BLaER1 treated with 17β-estradiol and CSF1 and Interleukin-3, amounts not matched to agents 10 nM and 100 nM (cell line): ENCODE measurements at regions not wholly inside any gene's neighbourhood (a gene's known extent, or its start where the extent isn't known, plus 50 kb on each side); places are given as distances from the start of the nearest gene placed in this dataset.
"Not testable (repeated sequence)": the region's sequence is repeated elsewhere in the genome, so short reads cannot be mapped to it uniquely, and the experiment has no call there.

Source experiments
- H3K27ac ChIP-seq, 11 experiments: shearing (Covaris generic); formaldehyde crosslinking; 2 replicates each; pipeline ENCODE4 v1.8.1; 2022
- H3K27me3 ChIP-seq, 11 experiments: shearing (Covaris generic); formaldehyde crosslinking; 2 replicates each; pipeline ENCODE4 v1.8.1; 2022
- H3K36me3 ChIP-seq, 11 experiments: shearing (Covaris generic); formaldehyde crosslinking; 2 replicates each; pipeline ENCODE4 v1.8.1; 2022
- H3K4me1 ChIP-seq, 10 experiments: shearing (Covaris generic); formaldehyde crosslinking; 2 replicates each; pipeline ENCODE4 v1.8.1; 2022
- H3K4me2 ChIP-seq, 11 experiments: shearing (Covaris generic); formaldehyde crosslinking; 2 replicates each; pipeline ENCODE4 v1.8.1; 2022
- H3K4me3 ChIP-seq, 10 experiments: shearing (Covaris generic); formaldehyde crosslinking; 2 replicates each; pipeline ENCODE4 v1.8.1; 2022
- H3K9ac ChIP-seq, 11 experiments: shearing (Covaris generic); formaldehyde crosslinking; 2 replicates each; pipeline ENCODE4 v1.8.1; 2022
- H3K9me3 ChIP-seq, 11 experiments: shearing (Covaris generic); formaldehyde crosslinking; replicated peaks in 1 of 11; 2 replicates each; pipeline ENCODE4 v1.8.1; 2022
- H4K20me1 ChIP-seq, 11 experiments: shearing (Covaris generic); formaldehyde crosslinking; 2 replicates each; pipeline ENCODE4 v1.8.1; 2022
- Cebpa-rat ChIP-seq, 11 experiments: shearing (Covaris generic); IDR thresholded peaks; 2 replicates each; pipeline ENCODE4 v1.8.1; 2022

DNA sequence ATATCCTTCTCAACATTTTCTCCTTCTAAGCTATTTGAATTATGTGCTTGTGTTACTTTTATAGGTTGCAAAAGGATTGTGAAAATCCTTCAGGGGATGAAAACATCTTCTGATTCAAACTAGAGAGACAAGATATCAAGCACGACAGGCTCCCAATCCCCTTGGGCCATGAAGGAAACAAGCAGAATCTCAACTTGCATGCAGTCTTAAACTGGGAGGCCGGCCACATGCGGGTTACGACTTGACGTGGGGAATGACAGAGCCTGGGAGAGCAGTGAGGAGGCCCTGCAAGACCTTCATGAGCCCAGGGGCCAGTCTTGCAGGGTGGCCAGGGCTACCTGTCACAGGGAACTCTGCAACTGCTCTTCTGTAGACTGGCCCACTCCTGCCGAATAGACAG is 94.4 kb downstream of the SCN11A start:
- H3K4me3 ChIP-seq: no peak overlapping the region
- H3K4me2 ChIP-seq: 0 out of 22 replicates have a peak overlapping the region, but pooled peaks of 2 of the 11 experiments have one; percentile 6 to 8
- TF ChIP-seq Cebpa-rat (IDR thresholded peaks at IDR 0.05): no peak
- peaks cover 3 to 9% (median 5%) of the 10 kb centered on the region in 10 experiments; a peak in 10 of 20 replicates for H3K4me1 ChIP-seq
- H4K20me1 ChIP-seq: no peaks in the 10 kb centered on the region
- H3K27ac ChIP-seq: no peak overlapping the region
- H3K9me3 ChIP-seq: no peaks in the 10 kb centered on the region
- no peaks in the 10 kb centered on the region for H3K36me3 ChIP-seq
- no peak overlapping the region for H3K9ac ChIP-seq
- H3K27me3 ChIP-seq: no peaks in the 10 kb centered on the region

DNA sequence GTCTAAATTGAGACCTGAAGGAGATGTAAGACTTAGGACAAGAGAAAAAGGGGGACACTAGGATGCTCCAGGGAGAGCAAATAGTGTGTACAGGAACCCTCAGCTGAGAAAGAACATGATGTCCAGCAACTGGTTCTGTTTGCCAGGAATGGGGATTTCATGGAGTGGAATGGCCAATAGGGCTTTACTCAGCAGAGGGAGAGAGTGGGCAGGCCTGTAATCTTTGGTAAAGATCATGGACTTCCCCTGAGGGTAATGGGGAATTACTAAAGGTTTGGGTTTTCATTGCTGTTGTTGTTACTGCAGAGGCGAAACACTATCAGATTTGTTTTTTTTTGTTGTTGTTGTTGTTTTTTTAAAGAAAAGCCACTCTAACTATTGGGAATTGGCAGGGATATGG is 99.0 kb downstream of the SCN11A start:
- no peak overlapping the region for H3K9ac ChIP-seq
- no peaks in the 10 kb centered on the region for H4K20me1 ChIP-seq
- no peaks in the 10 kb centered on the region for H3K27me3 ChIP-seq
- peaks cover 0 to 8% (median 4%) of the 10 kb centered on the region in 11 experiments; a peak in 4 of 22 replicates for H3K9me3 ChIP-seq
- H3K4me1 ChIP-seq: peaks cover 0 to 1% (median 0%) of the 10 kb centered on the region in 10 experiments; a peak in 5 of 20 replicates
- H3K36me3 ChIP-seq: no peaks in the 10 kb centered on the region
- H3K27ac ChIP-seq: no peak overlapping the region
- TF ChIP-seq Cebpa-rat (IDR thresholded peaks at IDR 0.05): no peak
- H3K4me3 ChIP-seq: no peak overlapping the region
- H3K4me2 ChIP-seq: no peak overlapping the region

DNA sequence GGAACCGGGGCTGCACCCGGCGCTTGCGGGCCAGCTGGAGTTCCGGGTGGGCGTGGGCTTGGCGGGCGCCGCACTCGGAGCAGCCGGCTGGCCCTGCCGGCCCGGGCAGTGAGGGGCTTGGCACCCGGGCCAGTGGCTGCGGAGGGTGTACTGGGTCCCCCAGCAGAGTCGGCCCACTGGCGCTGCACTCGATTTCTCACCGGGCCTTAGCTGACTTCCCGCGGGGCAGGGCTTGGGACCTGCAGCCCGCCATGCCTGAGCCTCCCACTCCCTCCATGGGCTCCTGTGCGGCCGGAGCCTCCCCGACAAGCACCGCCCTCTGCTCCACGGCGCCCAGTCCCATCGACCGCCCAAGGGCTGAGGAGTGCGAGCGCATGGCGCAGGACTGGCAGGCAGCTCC is 100.6 kb downstream of the SCN11A start:
- H4K20me1 ChIP-seq, H3K27me3 ChIP-seq: not testable (repeated sequence)

DNA sequence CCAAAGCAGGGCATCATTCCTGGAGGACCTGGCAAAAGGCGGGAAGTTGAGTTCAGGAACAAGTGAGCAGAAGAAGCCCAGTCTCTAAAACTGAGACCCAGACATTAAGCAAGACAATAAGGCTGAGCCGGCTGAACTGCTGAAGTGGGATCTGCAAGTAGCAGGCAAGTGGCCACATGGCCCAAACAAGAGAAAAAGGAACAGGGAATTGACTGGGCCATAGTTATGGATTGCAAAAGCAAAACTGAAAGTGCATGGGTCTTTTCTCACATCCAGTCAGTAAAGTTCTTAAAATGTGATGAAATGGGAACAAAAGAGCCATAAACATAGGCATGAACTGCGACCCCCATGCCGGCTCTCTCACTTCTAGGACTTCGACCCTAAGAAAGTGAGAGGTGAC is 101.2 kb downstream of the SCN11A start:
- no peaks in the 10 kb centered on the region for H3K4me1 ChIP-seq
- no peaks in the 10 kb centered on the region for H3K36me3 ChIP-seq
- H3K9ac ChIP-seq: no peak overlapping the region
- no peak overlapping the region for H3K4me2 ChIP-seq
- H3K9me3 ChIP-seq: peaks cover 0 to 8% (median 4%) of the 10 kb centered on the region in 11 experiments; a peak in 4 of 22 replicates
- no peak for TF ChIP-seq Cebpa-rat (IDR thresholded peaks at IDR 0.05)
- no peak overlapping the region for H3K27ac ChIP-seq
- no peaks in the 10 kb centered on the region for H4K20me1 ChIP-seq
- no peak overlapping the region for H3K4me3 ChIP-seq
- no peaks in the 10 kb centered on the region for H3K27me3 ChIP-seq

More for the DNA sequence above, 100.6 kb downstream of the SCN11A start:
- H3K4me3 ChIP-seq, H3K27ac ChIP-seq, H3K36me3 ChIP-seq, H3K4me2 ChIP-seq, H3K9me3 ChIP-seq, H3K9ac ChIP-seq, H3K4me1 ChIP-seq: not testable (repeated sequence)

DNA sequence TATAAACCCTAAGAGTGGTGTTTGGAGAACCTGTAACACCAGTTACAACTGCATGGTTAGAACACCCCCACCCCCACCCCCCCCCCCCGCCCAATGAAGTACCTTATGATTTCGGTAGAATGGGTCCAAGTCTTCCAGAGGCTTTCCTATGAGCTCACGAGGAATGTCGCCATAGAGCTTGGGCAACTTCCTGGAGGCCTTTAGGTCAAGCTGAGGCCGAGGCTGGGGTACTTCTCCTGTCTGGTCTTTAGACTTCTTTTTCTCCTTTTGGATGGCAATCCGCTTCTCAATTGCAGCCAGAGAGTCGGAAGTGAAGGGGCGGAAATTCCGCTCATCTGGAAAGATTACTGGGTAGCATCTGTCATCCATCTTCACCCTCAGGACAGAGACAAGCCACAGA is 101.8 kb downstream of the SCN11A start:
- no peaks in the 10 kb centered on the region for H3K27me3 ChIP-seq
- no peaks in the 10 kb centered on the region for H4K20me1 ChIP-seq
- H3K9me3 ChIP-seq: peaks cover 0 to 8% (median 4%) of the 10 kb centered on the region in 11 experiments; a peak in 4 of 22 replicates

DNA sequence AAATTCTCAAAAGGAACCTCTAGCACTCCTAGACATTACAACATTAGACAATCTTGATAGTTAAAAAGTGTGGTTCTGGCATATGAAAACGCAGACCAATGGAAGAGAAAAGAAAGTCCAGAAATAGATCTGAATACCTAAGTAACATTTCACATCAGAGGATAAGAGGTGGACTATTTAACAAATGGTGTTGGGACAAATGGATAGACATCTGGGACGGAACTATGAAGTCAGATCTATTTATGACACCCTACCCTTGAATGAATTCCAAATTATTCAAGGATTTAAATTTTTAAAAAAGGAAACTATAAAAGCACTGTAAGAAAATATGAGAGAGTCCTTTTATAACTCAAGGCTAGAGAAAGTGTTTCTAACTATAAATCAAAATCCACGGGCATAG is 111.3 kb downstream of the SCN11A start:
- no peaks in the 10 kb centered on the region for H3K4me1 ChIP-seq
- H3K27ac ChIP-seq: no peak overlapping the region
- H3K9ac ChIP-seq: no peak overlapping the region
- H3K4me3 ChIP-seq: no peak overlapping the region
- no peaks in the 10 kb centered on the region for H3K36me3 ChIP-seq
- H3K4me2 ChIP-seq: no peak overlapping the region
- H4K20me1 ChIP-seq: no peaks in the 10 kb centered on the region
- H3K9me3 ChIP-seq: peaks cover 0 to 8% (median 0%) of the 10 kb centered on the region in 11 experiments; a peak in 2 of 22 replicates
- no peak for TF ChIP-seq Cebpa-rat (IDR thresholded peaks at IDR 0.05)
- H3K27me3 ChIP-seq: no peaks in the 10 kb centered on the region

More for the DNA sequence above, 101.8 kb downstream of the SCN11A start:
- no peaks in the 10 kb centered on the region for H3K36me3 ChIP-seq
- no peak overlapping the region for H3K4me3 ChIP-seq
- H3K4me2 ChIP-seq: no peak overlapping the region
- no peak overlapping the region for H3K27ac ChIP-seq
- no peak for TF ChIP-seq Cebpa-rat (IDR thresholded peaks at IDR 0.05)
- H3K9ac ChIP-seq: no peak overlapping the region
- H3K4me1 ChIP-seq: no peaks in the 10 kb centered on the region

DNA sequence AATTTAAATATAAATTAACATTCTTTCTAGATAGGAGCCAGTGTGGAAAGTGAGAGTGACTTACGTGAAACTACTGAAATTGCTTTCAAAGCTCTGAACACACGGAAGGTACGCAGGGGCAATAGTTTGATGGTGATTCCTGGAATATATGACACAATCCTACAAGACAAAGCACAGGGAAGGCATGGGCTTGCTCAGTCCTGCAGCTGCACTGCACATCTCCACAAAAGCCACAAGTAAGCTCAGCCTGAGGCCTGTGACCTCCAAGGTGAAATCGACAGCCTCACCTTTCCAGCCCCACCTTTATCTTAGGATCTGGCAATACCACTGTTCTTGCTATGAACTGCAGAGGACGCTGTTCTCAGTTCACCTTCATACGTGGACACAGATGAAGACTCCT is 109.3 kb upstream of the SCN10A start:
- Histone ChIP-seq H3K4me1 (no peaks in the 10 kb centered on the region), H4K20me1 (no peaks in the 10 kb centered on the region), H3K27ac (no peak overlapping the region), H3K4me2 (no peak overlapping the region), H3K9ac (no peak overlapping the region), H3K27me3 (no peaks in the 10 kb centered on the region), H3K36me3 (no peaks in the 10 kb centered on the region), H3K9me3 (peaks cover 0 to 16% (median 6%) of the 10 kb centered on the region in 11 experiments; a peak in 13 of 22 replicates), H3K4me3 (no peak overlapping the region)
- TF ChIP-seq Cebpa-rat (IDR thresholded peaks at IDR 0.05): no peak

DNA sequence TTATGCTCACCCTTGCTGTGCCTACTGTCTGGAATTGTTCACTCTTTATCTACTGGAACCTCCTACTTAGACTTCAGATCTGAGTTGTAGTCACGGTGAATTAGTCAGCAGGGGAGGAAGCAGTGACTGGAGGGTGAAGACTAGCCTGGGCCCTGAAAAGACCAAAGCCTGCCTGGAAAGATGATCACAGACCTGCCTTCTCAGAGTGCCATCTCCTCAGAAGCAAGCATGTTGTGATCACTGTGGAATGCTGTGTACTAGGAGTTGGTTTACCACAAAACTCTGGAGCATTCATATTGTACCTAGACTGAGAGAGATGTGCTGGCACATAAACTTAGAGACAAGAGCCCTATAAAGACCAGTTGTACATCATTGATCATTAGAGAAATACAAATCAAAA is 100.7 kb upstream of the SCN10A start:
- H3K27ac ChIP-seq: no peak overlapping the region
- H3K4me3 ChIP-seq: no peak overlapping the region
- no peaks in the 10 kb centered on the region for H3K36me3 ChIP-seq
- H3K9ac ChIP-seq: no peak overlapping the region
- no peak overlapping the region for H3K4me2 ChIP-seq
- no peak for TF ChIP-seq Cebpa-rat (IDR thresholded peaks at IDR 0.05)
- peaks cover 0 to 4% (median 0%) of the 10 kb centered on the region in 10 experiments; a peak in 1 of 20 replicates for H3K4me1 ChIP-seq
- no peaks in the 10 kb centered on the region for H4K20me1 ChIP-seq
- peaks cover 0 to 16% (median 0%) of the 10 kb centered on the region in 11 experiments; a peak in 6 of 22 replicates for H3K9me3 ChIP-seq
- no peaks in the 10 kb centered on the region for H3K27me3 ChIP-seq

DNA sequence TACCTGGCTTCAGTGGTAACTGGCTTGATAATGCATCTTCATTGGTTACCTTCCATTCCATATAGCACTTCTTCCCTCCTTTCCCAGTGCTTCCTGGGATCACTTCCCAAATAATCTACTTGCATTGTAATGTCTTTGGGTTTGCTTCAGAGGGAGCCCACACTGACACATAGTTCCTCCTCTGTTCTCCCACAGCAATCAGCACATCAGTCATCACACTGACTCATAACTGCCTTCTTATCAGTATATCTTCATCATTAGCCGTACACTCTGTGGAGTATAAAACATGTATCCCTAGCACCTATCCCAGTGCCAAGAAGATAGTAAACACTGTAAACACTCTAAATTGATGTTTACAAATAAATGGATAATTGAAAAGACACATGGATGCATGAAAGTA is 91.4 kb upstream of the SCN10A start:
- no peak for TF ChIP-seq Cebpa-rat (IDR thresholded peaks at IDR 0.05)
- peaks cover 0 to under 1% (median 0%) of the 10 kb centered on the region in 11 experiments; a peak in 1 of 22 replicates for H3K9me3 ChIP-seq
- no peaks in the 10 kb centered on the region for H4K20me1 ChIP-seq
- no peaks in the 10 kb centered on the region for H3K36me3 ChIP-seq
- H3K27ac ChIP-seq: no peak overlapping the region
- H3K9ac ChIP-seq: no peak overlapping the region
- H3K27me3 ChIP-seq: no peaks in the 10 kb centered on the region
- H3K4me2 ChIP-seq: no peak overlapping the region
- no peaks in the 10 kb centered on the region for H3K4me1 ChIP-seq
- no peak overlapping the region for H3K4me3 ChIP-seq

DNA sequence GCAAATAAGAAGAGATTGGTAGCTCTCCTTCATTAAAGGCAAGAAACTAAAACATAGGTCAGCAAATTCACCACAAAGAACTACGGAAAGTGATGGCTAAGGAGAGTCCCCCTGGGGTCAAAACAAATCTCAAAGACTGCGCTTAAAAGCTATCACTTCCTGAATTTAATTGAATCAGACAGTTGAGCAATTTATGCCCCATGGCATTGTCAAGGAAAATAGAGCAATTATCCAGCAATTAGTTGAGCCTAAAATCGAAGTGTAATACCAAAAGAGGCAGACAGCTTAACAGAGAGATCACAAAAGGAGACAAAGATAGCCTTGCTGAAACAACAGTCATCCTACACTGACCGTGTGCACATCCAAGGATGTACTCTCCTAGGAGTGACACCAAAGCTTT is 74.4 kb upstream of the SCN10A start:
- TF ChIP-seq Cebpa-rat (IDR thresholded peaks at IDR 0.05): no peak
- H3K4me1 ChIP-seq: peaks cover 0 to 10% (median 7%) of the 10 kb centered on the region in 10 experiments; a peak in 10 of 20 replicates
- H3K36me3 ChIP-seq: no peaks in the 10 kb centered on the region
- H3K27me3 ChIP-seq: no peaks in the 10 kb centered on the region
- no peak overlapping the region for H3K4me2 ChIP-seq
- peaks cover 15 to 23% (median 20%) of the 10 kb centered on the region in 11 experiments; a peak in 21 of 22 replicates for H3K9me3 ChIP-seq
- no peak overlapping the region for H3K9ac ChIP-seq
- H4K20me1 ChIP-seq: no peaks in the 10 kb centered on the region
- no peak overlapping the region for H3K27ac ChIP-seq
- no peak overlapping the region for H3K4me3 ChIP-seq
